ENCODE measurements at regions not wholly inside any gene's neighbourhood (a gene's known extent, or its start where the extent isn't known, plus 50 kb on each side); places are given as distances from the start of the nearest gene placed in this dataset.
A peak's percentile ranks its signal among the peaks of the same experiment; 100 is the strongest.

DNA sequence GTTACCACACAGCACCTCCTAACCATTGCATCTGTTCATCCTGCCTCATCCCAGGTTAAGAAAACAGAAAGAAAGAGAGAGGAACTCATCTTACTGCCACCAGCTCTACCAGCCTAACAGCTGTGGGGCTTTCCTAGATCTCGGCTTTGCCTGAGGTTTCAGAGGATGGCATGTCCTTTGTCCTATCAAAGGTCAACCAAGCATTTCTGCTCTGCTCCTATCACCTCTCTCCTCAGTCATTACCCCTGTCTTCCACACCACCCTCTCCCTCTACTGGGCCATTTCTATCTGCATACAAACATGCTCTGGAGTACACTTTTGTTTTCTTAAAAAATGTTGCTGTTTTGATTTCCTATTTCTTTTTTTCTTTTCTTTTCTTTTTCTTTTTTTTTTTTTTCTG lies 393.3 kb downstream of the IRS2 start:
- no peak for DNase-seq

DNA sequence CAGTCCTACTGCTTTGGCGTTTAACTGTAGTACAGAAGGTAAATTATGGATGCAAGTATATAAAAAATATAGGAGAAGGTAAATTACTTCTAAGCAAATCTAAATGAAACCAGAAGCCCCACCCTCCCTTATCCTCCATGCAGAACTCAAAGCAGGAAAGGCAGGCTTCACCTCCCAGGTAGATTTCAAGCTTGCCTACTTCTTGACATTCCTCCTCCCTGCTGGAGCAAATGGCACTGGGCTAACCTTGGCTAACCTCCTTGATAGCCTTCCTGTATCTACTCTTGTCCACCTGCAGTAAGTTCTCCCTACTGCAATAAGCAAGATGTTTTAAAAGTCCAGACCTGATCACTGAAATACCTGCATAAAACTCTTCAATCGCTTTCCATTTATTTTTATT lies 396.0 kb downstream of the IRS2 start:
- DNase-seq: no peak

DNA sequence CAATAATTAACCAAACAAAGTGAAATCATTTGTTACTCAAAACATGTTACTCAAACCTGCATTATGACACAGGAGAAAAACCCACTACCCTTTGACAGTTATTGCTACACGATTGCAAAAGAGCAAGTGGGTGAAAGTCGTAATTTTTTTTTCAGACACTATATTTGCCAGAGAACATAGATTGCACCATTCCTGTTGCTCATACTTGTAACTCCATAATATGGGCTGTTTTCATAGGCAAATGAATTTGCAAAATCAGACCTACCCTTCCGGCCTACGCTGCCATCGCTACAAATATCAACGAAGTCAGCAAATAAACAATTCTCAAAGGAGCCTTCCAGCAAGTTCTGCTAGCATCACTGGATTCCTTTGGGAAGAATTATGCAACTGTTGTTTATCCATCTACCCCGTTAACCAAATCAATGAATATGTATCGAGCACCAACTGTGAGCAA lies 396.5 kb downstream of the IRS2 start:
- DNase-seq: no peak

DNA sequence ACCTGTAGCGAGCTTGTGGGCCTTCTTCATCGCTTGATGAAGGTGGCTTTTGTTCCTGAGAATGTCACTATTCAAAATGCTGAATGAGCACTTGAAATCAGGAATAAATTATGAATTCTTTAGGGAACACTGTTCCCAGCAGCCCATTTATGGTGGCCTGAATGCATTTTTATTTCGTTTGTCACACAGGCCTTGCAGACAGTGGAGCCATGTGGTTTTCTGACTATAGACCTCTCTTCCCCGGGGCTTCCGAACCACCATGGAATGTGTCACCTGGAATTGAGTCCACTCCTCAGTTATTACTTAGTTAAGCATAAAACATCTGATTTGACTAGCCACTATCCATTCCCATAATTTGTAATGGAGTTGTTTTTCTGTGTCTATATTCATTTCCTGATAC lies 396.9 kb downstream of the IRS2 start:
- DNase-seq: no peak

DNA sequence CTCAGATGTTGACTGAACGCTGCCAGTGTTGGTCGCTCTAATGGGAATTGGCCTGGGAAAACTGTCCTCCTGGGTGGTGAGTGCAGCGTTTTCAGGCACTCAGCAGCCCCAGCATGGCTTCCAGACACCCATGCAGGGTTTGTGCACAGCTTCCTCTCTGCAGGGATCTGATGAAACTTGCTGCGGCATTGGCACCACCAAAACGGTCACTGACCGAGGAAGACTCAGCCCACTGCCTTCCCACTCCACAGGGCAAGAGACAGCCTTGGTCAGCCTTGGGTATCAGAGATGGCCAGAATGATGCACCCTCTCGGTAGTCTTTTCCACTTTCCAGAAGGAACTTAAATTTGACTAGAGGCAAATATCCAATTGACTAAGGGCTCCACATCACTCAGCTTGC lies 398.9 kb downstream of the IRS2 start:
- DNase-seq: no peak

DNA sequence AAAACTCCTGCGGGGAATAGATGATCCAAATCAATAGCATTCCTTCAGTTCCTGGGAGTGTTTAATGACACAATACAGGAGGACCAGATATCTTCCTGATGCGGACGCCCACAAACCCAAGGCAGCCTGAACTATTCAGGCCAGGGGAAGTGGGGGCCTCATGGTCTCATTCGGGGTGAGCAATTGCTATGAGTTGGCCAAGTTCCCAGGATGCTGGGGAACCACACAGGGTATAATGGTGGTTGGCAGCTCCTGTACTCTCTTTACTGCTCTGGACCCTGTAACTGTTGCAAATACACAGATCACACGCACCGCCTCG lies 401.2 kb downstream of the IRS2 start:
- no peak for DNase-seq

DNA sequence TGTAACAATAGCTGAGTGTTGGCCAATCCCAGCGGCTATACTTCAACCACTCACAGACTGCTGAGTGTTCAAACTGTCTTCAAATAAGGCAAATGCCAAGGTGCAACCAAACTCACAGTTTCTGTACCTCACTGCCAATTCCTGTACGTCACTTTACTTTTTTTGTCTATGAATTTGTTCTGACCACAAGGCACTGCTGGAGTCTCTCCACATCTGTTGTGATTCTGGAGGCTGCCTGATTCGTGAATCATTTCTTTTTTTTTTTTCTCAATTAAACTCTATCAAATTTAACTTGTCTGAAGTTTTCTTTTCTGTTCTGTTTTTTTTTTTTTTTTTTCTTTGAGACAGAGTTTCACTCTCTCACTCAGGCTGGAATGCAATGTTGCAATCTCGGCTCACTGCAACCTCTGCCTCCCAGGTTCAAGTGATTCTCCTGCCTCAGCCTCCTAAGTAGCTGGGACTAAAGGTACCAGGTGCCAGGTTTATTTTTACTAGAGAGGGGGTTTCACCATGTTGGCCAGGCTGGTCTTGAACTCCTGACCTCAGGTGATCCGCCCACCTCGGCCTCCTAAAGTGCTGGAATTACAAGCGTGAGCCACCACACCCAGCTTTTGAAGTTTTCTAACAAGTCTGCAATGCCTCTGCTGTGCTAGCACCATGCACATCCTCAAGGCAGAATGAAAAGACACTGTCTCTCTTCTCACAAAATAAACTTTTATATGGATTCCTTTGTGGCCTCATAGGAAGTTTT lies 401.7 kb downstream of the IRS2 start:
- no peak for DNase-seq

DNA sequence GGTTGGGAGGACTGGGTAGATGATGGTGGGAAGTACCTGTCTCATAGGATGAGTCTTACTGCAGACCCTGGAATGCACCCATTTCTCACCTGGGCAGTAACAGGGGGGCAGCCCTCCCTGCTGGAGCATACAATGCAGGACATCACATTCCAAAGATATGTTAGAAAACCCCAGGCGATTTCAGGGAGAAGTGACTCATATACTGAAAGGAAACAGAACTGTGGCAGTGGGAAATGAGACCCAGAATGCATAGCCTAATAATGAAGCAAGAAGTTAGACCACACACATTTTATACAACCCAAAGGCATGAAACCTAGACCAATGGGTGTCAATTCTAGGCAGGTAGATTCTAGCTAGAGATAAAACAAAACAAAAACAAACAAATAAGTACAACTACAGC lies 402.7 kb downstream of the IRS2 start:
- no peak for DNase-seq

DNA sequence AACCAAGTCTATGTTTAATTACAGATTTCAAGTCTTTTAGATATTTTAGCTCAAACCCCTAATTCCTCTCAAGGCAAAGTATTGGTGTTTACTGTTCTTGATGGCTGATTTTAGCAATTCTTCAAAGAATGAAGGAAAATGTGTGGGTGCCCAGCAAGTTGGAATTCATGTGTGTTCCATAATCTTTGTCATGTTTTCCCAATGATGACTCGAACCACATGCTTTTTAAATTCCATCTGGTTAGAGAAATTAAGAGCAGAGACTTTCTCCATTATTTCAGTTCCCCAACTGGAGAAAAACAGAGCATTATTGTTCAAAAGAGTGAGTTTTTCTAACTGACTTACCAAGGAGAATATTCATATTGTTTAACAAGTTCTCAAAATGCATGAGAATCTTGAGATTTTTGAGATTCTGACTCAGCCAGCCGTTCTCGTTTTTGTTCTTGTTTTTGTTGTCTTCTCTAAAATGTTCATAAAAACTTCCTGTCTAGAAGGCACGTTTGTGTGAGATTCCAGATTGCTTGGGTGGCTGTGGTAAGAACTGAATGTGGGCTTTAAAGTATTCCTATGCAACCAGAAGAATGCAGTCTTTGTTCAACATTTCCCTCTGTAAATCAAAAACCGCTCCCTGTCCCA lies 404.7 kb downstream of the IRS2 start:
- no peak for DNase-seq

DNA sequence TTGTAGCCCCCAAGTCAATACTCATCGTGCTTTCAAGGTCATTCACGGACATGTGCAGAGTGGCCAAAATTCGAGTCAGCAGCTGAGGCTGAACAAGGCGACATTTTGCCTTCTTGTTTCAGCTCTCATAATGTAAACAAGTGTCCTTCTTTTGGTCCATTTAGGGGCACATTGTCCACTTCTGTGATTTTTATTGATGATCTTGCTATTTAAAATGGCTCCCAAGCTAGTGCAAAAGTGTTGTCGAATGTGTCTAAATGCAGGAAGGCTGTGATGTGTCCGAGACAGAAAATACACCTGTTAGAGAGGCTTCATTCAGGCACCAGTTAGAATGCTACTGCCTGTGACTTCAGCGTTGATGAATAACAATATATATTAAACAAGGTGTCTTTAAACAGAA lies 405.9 kb downstream of the IRS2 start:
- DNase-seq: no peak

DNA sequence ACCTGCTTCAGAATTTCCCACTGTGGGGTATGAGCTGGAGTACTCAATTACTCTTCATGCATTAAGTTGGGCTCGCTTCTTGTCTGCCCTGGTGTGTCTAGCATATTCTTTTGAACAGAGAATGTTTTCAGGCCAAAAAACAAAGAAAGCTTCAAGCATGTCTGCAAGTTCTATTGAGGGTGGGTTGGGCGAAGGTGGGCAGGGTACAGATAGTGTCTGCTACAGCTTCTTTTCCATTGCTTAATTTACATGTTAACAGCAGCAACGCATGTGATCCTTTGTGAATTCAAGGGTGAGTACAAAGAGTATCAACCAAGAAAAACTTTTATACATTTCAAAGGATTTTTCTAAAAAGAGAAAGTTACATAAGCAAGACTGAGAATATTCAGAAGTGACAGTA lies 406.5 kb downstream of the IRS2 start:
- no peak for DNase-seq

DNA sequence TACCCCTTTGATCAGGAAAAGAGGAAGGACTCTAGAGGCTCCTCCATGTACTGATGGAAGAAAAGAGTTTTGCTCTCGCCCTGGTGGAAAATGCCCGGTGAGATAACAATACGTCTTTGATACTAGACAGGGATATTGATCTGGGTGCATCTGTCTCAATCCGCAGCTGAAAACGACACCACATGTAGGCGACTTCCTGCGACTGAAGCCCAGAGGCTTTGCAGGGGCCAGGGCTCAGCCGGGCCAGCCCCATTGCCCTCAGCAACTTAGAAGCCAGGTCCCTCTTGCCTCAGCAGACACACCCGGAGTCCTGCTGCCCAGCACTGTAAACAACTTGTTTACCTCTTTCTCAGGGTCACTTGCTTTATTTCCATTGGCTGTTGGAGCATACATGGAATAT lies 409.4 kb downstream of the IRS2 start:
- no peak for DNase-seq

DNA sequence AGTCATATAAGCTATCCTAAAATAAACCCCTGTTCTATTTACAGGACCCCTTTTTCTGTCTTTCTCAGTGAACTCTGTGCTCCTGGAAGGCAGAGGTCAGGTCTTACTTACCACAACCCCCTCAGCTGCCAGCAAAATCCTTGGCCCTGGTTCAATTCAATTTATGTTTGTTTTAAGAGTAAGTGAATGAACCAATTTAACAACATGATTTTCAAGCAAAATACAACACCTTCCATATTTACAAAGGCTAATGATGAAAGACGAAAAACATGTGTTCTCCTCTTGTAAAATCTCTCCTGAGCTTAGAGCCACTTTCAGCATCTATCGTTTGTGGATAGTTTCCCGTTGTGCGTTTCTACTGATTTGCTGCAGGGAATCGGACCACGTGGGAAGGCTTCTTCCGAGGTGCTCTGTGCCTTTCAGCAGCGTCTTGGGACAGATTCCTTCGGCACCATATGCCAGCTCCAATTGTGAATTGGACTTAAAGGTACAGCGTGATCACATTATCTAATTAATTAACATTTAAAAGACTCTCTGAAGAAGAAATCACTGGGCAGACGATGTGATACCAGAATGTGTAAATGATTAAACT lies 411.7 kb downstream of the IRS2 start:
- no peak for DNase-seq

DNA sequence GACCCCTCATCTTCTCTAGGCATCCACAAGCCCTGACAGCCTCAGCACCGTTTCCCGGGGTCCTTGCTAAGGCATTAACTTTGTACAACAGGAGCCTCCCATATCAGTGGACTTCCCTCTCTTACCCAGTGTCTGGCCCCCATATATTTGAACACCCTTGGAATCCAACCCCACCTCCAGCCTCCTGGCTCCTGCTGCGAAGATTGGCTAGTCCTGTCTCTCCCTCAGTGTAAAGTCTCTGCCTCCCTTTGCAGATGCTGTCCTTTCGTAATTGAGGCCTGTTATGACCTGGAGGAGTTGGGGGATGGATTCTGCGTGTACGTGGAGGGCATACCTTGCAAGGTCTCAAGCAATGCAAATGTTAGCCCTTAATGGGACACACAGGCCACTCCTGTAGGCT lies 413.7 kb downstream of the IRS2 start:
- DNase-seq: no peak

DNA sequence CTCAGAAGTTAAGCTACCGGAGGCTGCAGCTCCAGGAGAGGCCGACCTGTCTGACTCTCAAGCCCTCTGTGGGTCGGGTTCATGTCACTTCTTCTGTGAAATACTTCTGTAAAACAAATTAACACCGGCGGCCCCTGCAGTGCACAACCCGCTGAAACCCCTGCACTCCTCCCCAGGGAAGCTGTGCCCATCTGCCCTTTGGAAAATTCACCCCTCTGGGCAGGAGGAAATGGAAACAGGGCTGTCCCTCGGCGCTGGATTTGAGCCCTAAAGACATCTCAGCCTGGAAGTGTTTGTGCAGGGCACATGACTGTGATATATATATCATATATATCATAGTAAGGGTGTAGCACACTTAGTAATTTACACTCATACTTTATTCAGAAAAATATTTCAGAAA lies 415.3 kb downstream of the IRS2 start:
- no peak for DNase-seq

DNA sequence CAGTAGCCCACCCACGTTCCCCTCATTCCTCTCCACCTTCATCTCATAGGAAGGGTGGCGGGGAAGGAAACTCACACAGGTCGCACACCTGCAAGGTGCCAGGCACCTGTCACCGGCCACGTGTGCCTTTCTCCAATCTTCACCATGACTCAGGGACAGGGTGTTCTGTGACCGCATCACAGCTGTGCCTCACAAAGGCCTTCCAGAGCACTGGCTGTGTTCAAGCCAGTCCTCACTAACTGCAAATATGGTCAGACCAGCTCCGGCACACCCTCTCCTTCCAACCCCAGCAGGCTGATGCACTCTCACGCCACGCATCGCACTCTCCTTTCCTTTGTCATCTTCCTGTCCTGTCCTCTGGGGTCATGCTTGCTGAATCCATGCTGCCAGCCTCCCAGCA lies 415.9 kb downstream of the IRS2 start:
- peak in 1 of 2 experiments; percentile 12 for DNase-seq

DNA sequence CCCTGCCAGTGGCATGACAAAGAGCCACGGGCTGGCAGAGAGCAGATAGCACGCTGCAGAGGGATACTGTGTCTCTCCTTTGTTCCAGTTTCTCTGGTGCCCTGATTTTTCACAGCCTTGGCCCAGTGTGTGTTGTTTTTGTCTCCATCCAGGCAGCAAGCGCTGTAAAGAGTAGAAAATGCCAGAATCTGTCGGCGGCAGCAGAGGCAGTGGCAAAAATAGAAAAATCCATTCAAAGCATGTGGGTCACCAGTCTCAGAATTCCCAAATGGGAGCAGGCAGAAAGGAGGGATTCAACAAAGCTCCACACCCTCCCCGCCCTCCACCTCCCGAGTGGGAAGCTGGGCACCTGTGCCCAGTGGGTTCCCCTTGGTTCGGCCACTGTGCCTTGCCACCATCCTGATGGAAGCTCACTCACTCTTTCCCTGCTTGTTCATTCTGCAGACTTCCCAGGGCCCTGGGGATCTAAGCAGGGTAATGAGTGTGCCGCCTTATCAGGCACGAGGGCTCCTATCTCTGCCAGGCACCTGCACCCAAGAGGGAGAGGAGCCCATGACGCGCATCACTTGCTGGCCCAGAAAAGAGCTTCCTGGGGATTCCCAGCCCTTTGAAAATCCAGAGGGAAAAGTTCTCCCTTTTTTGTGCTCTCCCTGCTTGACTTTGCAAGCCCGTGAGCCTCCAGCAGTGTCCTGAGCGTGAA lies 416.9 kb downstream of the IRS2 start:
- DNase-seq: no peak

DNA sequence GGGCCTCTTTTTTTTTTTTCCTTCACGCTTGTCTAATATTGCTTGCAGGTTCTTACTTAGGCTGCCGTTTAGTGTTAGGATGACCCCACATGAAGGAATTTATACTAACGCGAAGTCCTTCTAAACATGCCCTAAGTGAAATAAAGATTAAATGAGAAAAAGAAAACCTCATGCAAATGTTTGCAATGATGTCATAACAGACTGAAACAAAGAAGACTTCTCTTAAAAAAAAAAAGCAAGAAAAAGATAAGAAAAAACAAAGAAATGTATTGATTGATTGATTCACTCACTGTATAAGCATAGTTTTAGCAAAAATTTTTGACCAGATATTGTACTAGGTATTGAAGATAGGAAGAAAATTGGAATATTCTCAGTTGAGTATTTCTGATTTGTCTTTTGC lies 418.2 kb downstream of the IRS2 start:
- no peak for DNase-seq

DNA sequence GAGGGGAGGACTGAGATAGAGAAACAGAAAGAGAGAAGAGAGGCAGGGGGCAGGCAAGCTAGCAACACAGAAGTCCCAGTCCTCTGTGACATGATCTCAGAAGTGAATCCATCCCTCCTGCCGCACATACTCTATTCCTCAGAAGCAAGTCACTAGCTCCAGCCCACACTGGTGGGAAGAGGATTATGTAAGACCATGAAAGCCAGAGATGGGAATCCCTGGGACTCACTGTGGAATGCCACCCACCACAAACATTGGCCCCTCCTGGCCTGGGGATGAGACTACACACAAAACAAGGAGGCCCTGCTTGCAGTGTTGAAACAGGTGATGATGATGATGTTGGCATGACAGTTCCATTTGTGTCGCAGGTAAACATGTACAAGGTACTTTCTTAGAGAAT lies 419.9 kb downstream of the IRS2 start:
- peak in 1 of 2 experiments; percentile 88 for DNase-seq

DNA sequence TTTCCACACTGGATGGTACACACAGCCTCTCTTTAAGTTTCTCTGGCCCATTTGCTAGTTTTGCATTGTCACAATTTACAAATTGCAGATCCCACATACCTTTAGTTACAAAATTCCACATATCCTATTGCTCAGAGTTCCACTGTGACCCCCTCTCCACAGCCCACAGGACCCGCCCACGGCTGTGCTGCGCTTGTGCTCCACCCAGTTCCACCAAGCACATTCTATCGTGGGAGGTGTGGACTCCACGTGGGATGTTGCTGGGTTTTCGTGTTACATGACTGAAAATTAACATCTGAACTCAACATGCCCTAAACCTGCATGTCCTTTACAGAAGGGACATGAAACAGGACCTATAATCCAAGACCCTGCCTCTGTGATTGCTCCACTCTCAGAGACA lies 423.0 kb downstream of the IRS2 start:
- DNase-seq: no peak

DNA sequence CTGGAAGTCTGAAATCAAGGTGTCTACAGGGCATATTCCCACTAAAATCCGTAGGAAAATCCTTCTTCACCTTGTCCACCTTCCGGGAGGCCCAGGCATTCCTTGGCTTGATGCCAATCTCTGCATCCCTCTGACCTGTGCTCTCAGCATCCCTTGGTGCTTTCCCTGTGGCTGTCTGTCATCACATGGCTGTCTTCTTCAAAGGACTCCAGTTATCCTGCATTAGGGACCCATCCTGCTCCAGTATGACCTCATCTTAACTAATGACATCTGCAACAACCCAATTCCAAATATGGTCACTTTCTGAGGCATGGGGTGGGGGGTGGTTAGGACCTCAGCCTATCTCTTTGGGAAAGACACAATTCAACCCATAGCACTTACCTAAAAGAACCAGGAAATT lies 423.8 kb downstream of the IRS2 start:
- DNase-seq: no peak

DNA sequence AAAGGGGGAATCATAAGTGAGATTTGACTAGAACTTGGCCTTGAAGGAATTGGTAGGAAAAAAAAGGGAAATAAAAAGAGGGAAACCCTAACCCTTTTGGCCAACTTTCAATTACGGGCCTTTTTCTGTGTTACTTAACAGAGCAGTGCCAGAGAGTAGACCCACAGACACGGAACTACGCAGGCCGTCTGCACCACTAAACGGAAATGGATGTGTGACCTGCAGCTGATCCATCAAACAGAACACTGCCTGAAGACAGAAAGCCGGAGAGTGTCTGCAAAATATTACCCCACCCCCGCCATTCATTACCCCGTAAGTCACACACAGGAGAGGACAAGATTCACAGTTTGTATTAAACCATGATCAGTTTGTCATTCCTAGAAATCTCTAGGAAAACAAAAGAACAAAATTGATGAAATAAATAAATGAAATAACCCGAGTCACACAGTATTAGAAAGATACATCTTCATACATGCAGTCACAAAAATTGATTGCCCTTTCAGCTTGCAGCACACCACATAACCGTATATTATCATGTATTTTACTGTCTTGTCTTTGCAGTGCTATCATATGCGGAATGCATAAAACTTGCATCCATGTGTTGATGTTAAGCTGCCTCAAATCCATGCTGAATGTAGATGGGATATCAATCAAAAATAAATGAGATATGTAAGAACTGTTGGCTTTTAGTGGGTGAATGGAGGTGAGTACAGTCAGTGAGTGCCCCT lies 424.7 kb downstream of the IRS2 start:
- no peak for DNase-seq

DNA sequence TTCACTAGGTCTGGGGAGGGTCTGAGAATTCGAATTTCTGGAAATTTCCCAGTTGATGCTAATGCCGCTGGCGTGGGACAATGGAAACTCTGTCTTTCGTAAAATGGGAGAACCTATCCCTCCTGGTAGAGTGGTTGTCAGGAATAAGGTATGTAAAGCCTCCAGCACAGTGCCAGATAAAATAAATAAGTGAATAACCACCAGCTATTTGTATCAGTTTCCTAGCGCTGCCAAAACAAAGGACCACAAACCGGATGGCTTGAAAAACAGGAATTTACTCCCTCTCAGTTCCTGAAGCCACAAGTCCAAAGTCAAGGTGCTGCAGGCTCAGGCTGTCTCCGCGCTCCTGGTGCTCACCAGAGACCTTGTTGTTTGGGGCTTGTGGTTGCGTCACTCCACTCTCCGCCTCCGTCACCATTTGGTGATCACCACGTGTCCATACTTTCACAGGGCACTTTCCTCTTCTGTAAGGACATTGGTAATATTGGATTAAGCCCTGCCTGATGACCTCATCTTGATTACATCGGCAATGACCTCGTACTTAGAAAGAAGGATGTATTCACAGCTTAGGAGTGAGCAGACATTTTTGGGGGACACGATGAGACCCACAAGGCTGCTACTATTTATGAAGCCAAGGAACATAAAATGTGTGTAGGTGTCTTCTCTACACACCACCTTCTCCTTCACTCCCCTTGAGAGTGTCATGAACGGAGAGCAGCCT lies 428.5 kb downstream of the IRS2 start:
- no peak for DNase-seq
